IMR-90 (cell line): ENCODE measurements at regions not wholly inside any gene's neighbourhood (a gene's known extent, or its start where the extent isn't known, plus 50 kb on each side); places are given as distances from the start of the nearest gene placed in this dataset.

Source experiments
- ATAC-seq: fragments of 200-7000 bp; cut with Tn5 transposase; 2 replicates; pipeline ENCODE4 v1.9.1; 2020; ENCODE audit warnings: low read depth, mild to moderate bottlenecking, moderate library complexity
- BruUV-seq: library from RNA; stranded (reverse); fragments of 400-500 nt; replicated peaks from 2 replicates; lab custom pipeline; 2021; lab: Mats Ljungman, UMichigan
- CTCF ChIA-PET: fragments of 300-600 bp; formaldehyde crosslinking; extraction: SDS; loops from one replicate; lab custom pipeline; 2021; ENCODE audit warnings: antibody characterized with exemption; lab: Yijun Ruan, JAX
- POLR2A ChIA-PET: fragments of 300-600 bp; sonication (Branson Sonifier 250); formaldehyde crosslinking; loops from one replicate; lab custom pipeline; 2022; ENCODE audit warnings: antibody characterized with exemption; ENCODE audit not compliant: unreplicated experiment; lab: Charles Lee
- DNase-seq: peaks from one replicate; pipeline ENCODE4 v3.0.0; 2013
- H2AFZ ChIP-seq: replicated peaks from 2 replicates; pipeline ENCODE3; 2013; ENCODE audit warnings: low read length, mild to moderate bottlenecking; ENCODE audit not compliant: poor library complexity
- H2AK5ac ChIP-seq: 2 replicates; pipeline ENCODE4 v1.6.1; 2013; ENCODE audit warnings: low read depth, low read length, inconsistent platforms
- H2AK9ac ChIP-seq: replicated peaks from 2 replicates; pipeline ENCODE3; 2013; ENCODE audit warnings: mild to moderate bottlenecking, low read depth, low read length, moderate library complexity; ENCODE audit not compliant: poor library complexity
- H2BK120ac ChIP-seq: 2 replicates; pipeline ENCODE4 v1.6.1; 2013; ENCODE audit warnings: low read depth, low read length, inconsistent platforms
- H2BK15ac ChIP-seq: 3 replicates; pipeline ENCODE4 v1.6.1; 2013; ENCODE audit warnings: low read depth, low read length, inconsistent platforms
- H2BK20ac ChIP-seq: 2 replicates; pipeline ENCODE4 v1.6.1; 2013; ENCODE audit warnings: low read depth, mild to moderate bottlenecking, inconsistent platforms, low read length, moderate library complexity
- H2BK5ac ChIP-seq: 2 replicates; pipeline ENCODE4 v1.6.1; 2013; ENCODE audit warnings: mild to moderate bottlenecking, low read depth, low read length, inconsistent platforms; ENCODE audit not compliant: poor library complexity, severe bottlenecking
- H3K14ac ChIP-seq: replicated peaks from 2 replicates; pipeline ENCODE4 v1.6.1; 2013; ENCODE audit warnings: low read depth, low read length, inconsistent platforms
- H3K18ac ChIP-seq: 2 replicates; pipeline ENCODE4 v1.6.1; 2013; ENCODE audit warnings: low read depth, low read length, control low read depth
- H3K23ac ChIP-seq: 2 replicates; pipeline ENCODE4 v1.6.1; 2013; ENCODE audit warnings: low read depth, low read length, inconsistent platforms
- H3K27ac ChIP-seq: 2 replicates; pipeline ENCODE4 v1.5.1; 2013; ENCODE audit warnings: mild to moderate bottlenecking, control low read depth, low read length; ENCODE audit not compliant: insufficient read depth
- H3K27me3 ChIP-seq: 2 replicates; pipeline ENCODE4 v1.6.1; 2013; ENCODE audit warnings: low read length; ENCODE audit not compliant: control insufficient read depth, insufficient read depth
- H3K36me3 ChIP-seq: 2 replicates; pipeline ENCODE4 v1.6.1; 2013; ENCODE audit warnings: low read length, mixed read lengths; ENCODE audit not compliant: control insufficient read depth, insufficient read depth
- H3K4ac ChIP-seq: 2 replicates; pipeline ENCODE4 v1.6.1; 2013; ENCODE audit warnings: low read depth, low read length, inconsistent platforms
- H3K4me1 ChIP-seq: 2 replicates; pipeline ENCODE4 v1.6.1; 2013; ENCODE audit warnings: low read length, mixed read lengths; ENCODE audit not compliant: control insufficient read depth, insufficient read depth
- H3K4me2 ChIP-seq: 2 replicates; pipeline ENCODE4 v1.6.1; 2013; ENCODE audit warnings: low read depth, mild to moderate bottlenecking, control low read depth, low read length, moderate library complexity
- H3K4me3 ChIP-seq: 2 replicates; pipeline ENCODE4 v1.5.1; 2013; ENCODE audit warnings: low read depth, mild to moderate bottlenecking, control low read depth, low read length, moderate library complexity; ENCODE audit not compliant: insufficient read depth
- H3K56ac ChIP-seq: 2 replicates; pipeline ENCODE4 v1.6.1; 2013; ENCODE audit warnings: low read length, inconsistent platforms; ENCODE audit not compliant: insufficient read depth; ENCODE audit errors: extremely low read depth
- H3K79me1 ChIP-seq, 2 experiments: 2 replicates each; pipeline ENCODE4 v1.6.1; 2013; ENCODE audit warnings: low read length in 2 of 2, inconsistent platforms in 1 of 2, low read depth in 1 of 2
- H3K9ac ChIP-seq: 2 replicates; pipeline ENCODE4 v1.6.1; 2013; ENCODE audit warnings: low read depth, low read length, control low read depth
- H3K9me1 ChIP-seq: 2 replicates; pipeline ENCODE4 v1.6.1; 2013; ENCODE audit warnings: low read length, inconsistent platforms; ENCODE audit not compliant: insufficient read depth
- H3K9me3 ChIP-seq: 2 replicates; pipeline ENCODE4 v1.6.1; 2013; ENCODE audit warnings: low read length; ENCODE audit not compliant: control insufficient read depth, insufficient read depth
- H4K20me1 ChIP-seq: 2 replicates; pipeline ENCODE4 v1.6.1; 2013; ENCODE audit warnings: low read length, inconsistent platforms; ENCODE audit not compliant: insufficient read depth
- H4K5ac ChIP-seq: 2 replicates; pipeline ENCODE4 v1.6.1; 2013; ENCODE audit warnings: mild to moderate bottlenecking, low read depth, low read length, control low read depth
- H4K8ac ChIP-seq, 2 experiments: 2 replicates each; pipeline ENCODE4 v1.6.1; 2013; ENCODE audit warnings: low read depth in 2 of 2, low read length in 2 of 2, control low read depth in 1 of 2, inconsistent platforms in 1 of 2
- H4K91ac ChIP-seq: 2 replicates; pipeline ENCODE4 v1.6.1; 2013; ENCODE audit warnings: low read depth, low read length, inconsistent platforms; ENCODE audit not compliant: insufficient read depth
- BHLHE40 ChIP-seq: fragments of 150-350 bp; IDR thresholded peaks from 2 replicates; pipeline ENCODE4 v1.6.1; 2016; ENCODE audit warnings: mild to moderate bottlenecking, low read depth, low read length
- CEBPB ChIP-seq: IDR thresholded peaks from 2 replicates; pipeline ENCODE4 v1.6.1; 2012; ENCODE audit warnings: low read depth, low read length, improper control_type of control experiment
- CHD1 ChIP-seq: IDR thresholded peaks from 2 replicates; pipeline ENCODE4 v1.6.1; 2012; ENCODE audit warnings: low read depth, low read length, improper control_type of control experiment
- ELK1 ChIP-seq: fragments of 150-350 bp; IDR thresholded peaks from 2 replicates; pipeline ENCODE4 v1.6.1; 2016; ENCODE audit warnings: low read depth, mild to moderate bottlenecking, low read length, moderate library complexity, borderline replicate concordance
- MAFK ChIP-seq: IDR thresholded peaks from 2 replicates; pipeline ENCODE4 v1.6.1; 2012; ENCODE audit warnings: low read depth, low read length, improper control_type of control experiment
- MAZ ChIP-seq: IDR thresholded peaks from 2 replicates; pipeline ENCODE4 v1.6.1; 2012; ENCODE audit warnings: low read depth, mild to moderate bottlenecking, low read length, improper control_type of control experiment, moderate library complexity, borderline replicate concordance
- MXI1 ChIP-seq: IDR thresholded peaks from 2 replicates; pipeline ENCODE4 v1.6.1; 2012; ENCODE audit warnings: low read depth, mild to moderate bottlenecking, low read length, moderate library complexity, borderline replicate concordance
- NFE2L2 ChIP-seq: fragments of 150-350 bp; IDR thresholded peaks from 2 replicates; pipeline ENCODE4 v1.6.1; 2016; ENCODE audit warnings: low read depth, mild to moderate bottlenecking, low read length
- POLR2A ChIP-seq: IDR thresholded peaks from 2 replicates; pipeline ENCODE4 v1.6.1; 2012; ENCODE audit warnings: mild to moderate bottlenecking, low read depth, low read length
- RAD21 ChIP-seq: IDR thresholded peaks from 2 replicates; pipeline ENCODE4 v1.6.1; 2012; ENCODE audit warnings: low read length, improper control_type of control experiment
- RCOR1 ChIP-seq: IDR thresholded peaks from 2 replicates; pipeline ENCODE4 v1.6.1; 2012; ENCODE audit warnings: mild to moderate bottlenecking, low read length, improper control_type of control experiment; ENCODE audit not compliant: insufficient replicate concordance
- RFX5 ChIP-seq: IDR thresholded peaks from 2 replicates; pipeline ENCODE4 v1.8.0; 2012; ENCODE audit warnings: low read depth, mild to moderate bottlenecking, low read length, moderate library complexity
- USF2 ChIP-seq: fragments of 150-350 bp; IDR thresholded peaks from 2 replicates; pipeline ENCODE4 v1.6.1; 2017; ENCODE audit warnings: mild to moderate bottlenecking, antibody characterized with exemption, low read length, low read depth
- WGBS, 2 experiments: methylation state at CpG; one replicate each; pipeline versions ENCODE4 v1.1.5 to v1.1.7; 2013; ENCODE audit warnings: missing lambda C conversion rate in 2 of 2; ENCODE audit not compliant: insufficient read length in 1 of 2; ENCODE audit errors: extremely low coverage in 2 of 2; 5-methylcytosine and 5-hydroxymethylcytosine counted together
- dilution Hi-C: fragments of 300-500 bp; cut with HindIII; formaldehyde crosslinking; loops from one replicate; pipeline ENCODE4 v1.14.3; 2018; ENCODE audit warnings: low sequenced_read_pairs; ENCODE audit not compliant: unreplicated experiment
- in situ Hi-C: fragments of 300-500 bp; cut with MboI; formaldehyde crosslinking; loops from 3 replicates; pipeline ENCODE4 v1.14.3; 2019; ENCODE audit warnings: low sequenced_read_pairs, inconsistent platforms, mixed read lengths
- intact Hi-C: fragments of 100-400 bp; cut with micrococcal nuclease; formaldehyde crosslinking; loops from 2 replicates; pipeline ENCODE4 v1.10.0; 2022

- Histone ChIP-seq H3K56ac (no peak overlapping the region), H3K4me1 (0 out of 2 replicates have a peak, but pooled peaks cover 2% of the 10 kb centered on the region), H3K9me1 (no peaks in the 10 kb centered on the region), H3K4me3 (no peak overlapping the region), H3K79me1 (0 out of 4 replicates have a peak, but pooled peaks cover 0 to 5% of the 10 kb centered on the region in 2 experiments), H3K27me3 (no peaks in the 10 kb centered on the region), H4K8ac (no peak overlapping the region), H3K14ac (no peak overlapping the region), H2AK9ac (no peak overlapping the region), H2BK15ac (no peak overlapping the region), H4K91ac (no peak overlapping the region), H3K36me3 (no peaks in the 10 kb centered on the region), H4K20me1 (no peaks in the 10 kb centered on the region), H3K4ac (no peak overlapping the region), H3K9me3 (no peaks in the 10 kb centered on the region), H2BK5ac (no peak overlapping the region), H3K18ac (no peak overlapping the region), H3K9ac (no peak overlapping the region), H2BK120ac (no peak overlapping the region), H2AFZ (no peak overlapping the region), H3K4me2 (no peak overlapping the region), H2AK5ac (no peak overlapping the region), H4K5ac (no peak overlapping the region), H2BK20ac (no peak overlapping the region), H3K23ac (no peak overlapping the region), H3K27ac (no peak overlapping the region)
- ATAC-seq, result no peak
- ChIA-PET POLR2A (no interaction called here), CTCF (no interaction called here)
- WGBS, 2 experiments, result no CpG with 5 or more reads among the region's 2 CpGs
- BruUV-seq, result no TSS peak
- TF ChIP-seq MXI1 (no peak), NFE2L2 (no peak), BHLHE40 (no peak), ELK1 (no peak), USF2 (no peak), CHD1 (no peak), POLR2A (no peak), CEBPB (no peak), RCOR1 (no peak), RFX5 (no peak), MAFK (no peak), MAZ (no peak), RAD21 (no peak)
- dilution Hi-C loops (no loop called here), intact Hi-C loops (no loop called here), in situ Hi-C loops (no loop called here)
- DNase-seq, result no peak
These were observed 76.9 kb upstream of the PHACTR2 start for GRCh38 chr6:143600821-143601220.
